ENCODE measurements at regions not wholly inside any gene's neighbourhood (a gene's known extent, or its start where the extent isn't known, plus 50 kb on each side); places are given as distances from the start of the nearest gene placed in this dataset.
"Not testable (repeated sequence)": the region's sequence is repeated elsewhere in the genome, so short reads cannot be mapped to it uniquely, and the experiment has no call there.

GRCh38 chr18:1618364-1618763, 713.7 kb downstream of the ADCYAP1 start:
- H3K36me3 Mint-ChIP-seq = no peaks in the 10 kb centered on the region
- peaks cover 0 to 8% of the 10 kb centered on the region in 2 donors for H3K9me3 Mint-ChIP-seq
- no peak overlapping the region for H3K27ac Mint-ChIP-seq
- DNase-seq (ENCODE audit: low spot score in 2 of 2) (no peak), ATAC-seq (no peak)

DNA sequence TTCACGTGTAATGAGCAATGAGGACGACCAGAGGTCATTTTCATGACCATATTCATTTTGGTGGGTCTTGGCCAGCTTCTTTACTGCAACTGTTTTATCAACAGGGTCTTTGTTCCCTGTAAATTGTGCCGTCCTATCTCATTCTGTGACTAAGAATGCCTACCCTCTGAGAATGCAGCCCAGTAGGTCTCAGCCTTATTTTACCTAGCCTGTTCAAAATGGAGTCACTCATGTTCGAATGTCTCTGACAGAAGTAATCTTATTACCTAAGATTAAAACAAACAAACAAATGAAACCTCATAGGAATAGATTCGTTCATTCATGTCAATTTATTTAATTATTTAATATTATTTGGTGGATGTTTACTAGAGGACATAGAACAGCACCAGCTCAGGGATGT, 714.8 kb downstream of the ADCYAP1 start:
- Mint-ChIP-seq H3K36me3 (no peaks in the 10 kb centered on the region), H3K9me3 (peaks cover 0 to 8% of the 10 kb centered on the region in 2 donors), H3K27ac (no peak overlapping the region)
- no peak for ATAC-seq
- no peak for DNase-seq (ENCODE audit: low spot score in 2 of 2)

DNA sequence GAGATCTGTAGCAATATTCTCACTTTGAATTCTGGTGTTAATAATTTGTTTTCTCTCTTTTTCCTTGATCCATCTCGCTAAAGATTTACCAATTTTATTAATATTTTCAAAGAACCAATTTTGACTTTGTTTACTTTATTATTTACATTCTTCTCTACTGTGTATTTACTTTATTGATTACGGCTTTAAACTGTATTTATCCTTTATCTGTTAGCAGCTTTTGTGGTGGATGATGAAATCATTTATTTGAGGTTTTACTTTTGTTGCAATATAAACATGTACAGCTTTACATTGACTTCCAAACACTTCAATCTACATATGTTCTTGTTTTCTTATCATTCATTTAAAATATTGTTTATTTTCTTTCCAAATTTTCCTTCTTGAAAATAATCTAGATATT, 719.9 kb downstream of the ADCYAP1 start:
- no peak for ATAC-seq
- Mint-ChIP-seq H3K36me3 (no peaks in the 10 kb centered on the region), H3K9me3 (peaks cover 0 to 4% of the 10 kb centered on the region in 2 donors), H3K27ac (no peak overlapping the region)
- DNase-seq (ENCODE audit: low spot score in 2 of 2) = no peak

DNA sequence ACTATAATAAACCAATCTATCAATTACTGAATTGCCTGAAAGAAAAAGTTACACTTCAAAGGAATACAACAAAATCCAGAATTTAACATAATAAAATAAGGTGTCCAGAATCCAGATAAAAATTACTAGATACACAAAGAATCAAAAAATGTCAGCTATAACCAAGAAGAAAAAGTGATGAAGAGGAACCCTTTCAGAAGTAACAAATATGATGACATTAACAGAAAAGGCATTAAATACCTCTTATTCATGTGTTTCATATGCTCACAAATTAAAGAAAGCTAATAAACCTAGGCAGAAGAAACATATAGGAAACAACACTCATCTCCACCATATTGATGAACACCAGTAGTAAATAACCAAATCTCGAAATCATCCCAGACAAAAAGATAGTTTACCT, 722.8 kb downstream of the ADCYAP1 start:
- DNase-seq (ENCODE audit: low spot score in 2 of 2) = no peak
- H3K9me3 Mint-ChIP-seq = peaks cover 4 to 5% of the 10 kb centered on the region in 2 donors
- H3K36me3 Mint-ChIP-seq = no peaks in the 10 kb centered on the region
- no peak for ATAC-seq
- H3K27ac Mint-ChIP-seq = no peak overlapping the region

GRCh38 chr18:1648712-1649111, 744.0 kb downstream of the ADCYAP1 start:
- Mint-ChIP-seq H3K9me3 (peaks cover 4 to 5% of the 10 kb centered on the region in 2 donors), H3K27ac (no peak overlapping the region), H3K36me3 (no peaks in the 10 kb centered on the region)
- DNase-seq (ENCODE audit: low spot score in 2 of 2) = no peak
- ATAC-seq = no peak

DNA sequence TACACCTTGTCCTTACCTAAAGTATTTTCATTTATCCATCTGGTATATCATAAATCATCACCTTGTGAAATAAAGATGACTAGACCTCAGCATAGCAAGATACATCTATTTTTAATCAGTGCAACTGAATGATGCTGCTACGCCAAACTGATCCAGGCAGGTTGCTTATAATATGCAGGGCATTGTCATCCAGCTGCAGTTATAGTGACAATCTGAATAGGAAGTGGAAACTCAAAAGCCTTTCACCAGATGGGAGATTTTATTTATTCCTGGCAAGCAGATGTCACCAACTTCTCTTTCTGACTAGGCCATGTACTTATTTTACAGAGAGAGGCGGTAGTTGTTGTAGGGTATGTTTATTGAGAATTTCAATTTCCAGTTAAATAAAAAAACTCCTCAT, 747.3 kb downstream of the ADCYAP1 start:
- no peaks in the 10 kb centered on the region for H3K36me3 Mint-ChIP-seq
- DNase-seq (ENCODE audit: low spot score in 2 of 2) = no peak
- H3K9me3 Mint-ChIP-seq = no peaks in the 10 kb centered on the region
- ATAC-seq = no peak
- no peak overlapping the region for H3K27ac Mint-ChIP-seq

- no peak for DNase-seq (ENCODE audit: low spot score in 2 of 2)
- H3K27ac Mint-ChIP-seq = no peak overlapping the region
- H3K36me3 Mint-ChIP-seq = no peaks in the 10 kb centered on the region
- ATAC-seq = no peak
- H3K9me3 Mint-ChIP-seq = peaks cover under 1 to 1% of the 10 kb centered on the region in 2 donors
Measured at GRCh38 chr18:1653873-1654272, 749.2 kb downstream of the ADCYAP1 start.

DNA sequence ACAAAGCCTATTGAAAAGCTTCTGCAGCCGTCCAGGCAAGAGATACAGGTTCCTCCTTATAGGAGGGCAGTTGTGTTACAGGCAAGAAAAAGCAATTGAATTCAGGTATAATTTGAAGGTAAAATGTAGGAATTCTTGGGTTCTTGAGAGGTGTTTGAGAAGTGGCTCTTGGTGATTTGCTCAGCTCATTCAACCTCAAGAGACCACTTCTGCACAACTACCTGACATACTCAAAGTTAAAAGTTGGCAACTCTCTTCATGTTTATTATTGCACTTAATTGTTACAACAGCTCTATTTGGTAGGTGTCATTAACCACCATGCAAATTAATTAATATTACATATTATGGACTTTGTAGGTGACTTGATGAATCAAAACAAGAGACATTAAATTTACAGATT, 753.2 kb downstream of the ADCYAP1 start:
- no peak for DNase-seq (ENCODE audit: low spot score in 2 of 2)
- Mint-ChIP-seq H3K36me3 (no peaks in the 10 kb centered on the region), H3K9me3 (peaks cover 5% of the 10 kb centered on the region in 2 donors), H3K27ac (no peak overlapping the region)
- no peak for ATAC-seq

- no peak for DNase-seq (ENCODE audit: low spot score in 2 of 2)
Measured at GRCh38 chr18:1658908-1659566, 754.4 kb downstream of the ADCYAP1 start.

GRCh38 chr18:1663879-1664705, 759.4 kb downstream of the ADCYAP1 start:
- ATAC-seq = peak in 1 of 2 donors; percentile 59
- DNase-seq (ENCODE audit: low spot score in 2 of 2) = peak in 1 of 2 donors; percentile 47
- Mint-ChIP-seq H3K27ac (no peak overlapping the region), H3K9me3 (peaks cover 2 to 3% of the 10 kb centered on the region in 2 donors), H3K36me3 (no peaks in the 10 kb centered on the region)

More at GRCh38 chr18:1658908-1659566, 754.4 kb downstream of the ADCYAP1 start:
- no peak for ATAC-seq
- Mint-ChIP-seq H3K9me3 (peaks cover 5% of the 10 kb centered on the region in 2 donors), H3K36me3 (no peaks in the 10 kb centered on the region), H3K27ac (no peak overlapping the region)

DNA sequence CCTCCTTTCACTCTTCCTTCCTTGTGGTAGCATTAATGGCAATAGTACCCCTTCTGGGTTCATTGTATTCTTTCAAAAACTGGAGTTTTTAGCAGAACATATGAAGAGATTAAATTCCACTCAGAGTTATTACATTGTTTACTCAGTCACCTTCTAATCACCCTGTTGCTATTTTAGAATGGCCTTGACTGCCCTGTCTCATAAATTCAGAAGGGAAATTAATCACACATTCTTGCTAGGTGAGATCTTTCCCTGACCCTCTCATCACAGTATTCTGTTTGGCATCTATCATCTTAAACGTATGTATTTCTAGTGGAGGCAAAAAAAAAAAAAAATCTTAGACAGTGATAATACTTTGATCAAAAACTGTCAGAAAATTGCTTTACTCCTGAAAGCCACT, 760.4 kb downstream of the ADCYAP1 start:
- DNase-seq (ENCODE audit: low spot score in 2 of 2) (no peak), ATAC-seq (no peak)
- Mint-ChIP-seq H3K9me3 (peaks cover 0 to 4% of the 10 kb centered on the region in 2 donors), H3K27ac (no peak overlapping the region), H3K36me3 (no peaks in the 10 kb centered on the region)

GRCh38 chr18:1668279-1668678, 763.6 kb downstream of the ADCYAP1 start:
- no peak for DNase-seq (ENCODE audit: low spot score in 2 of 2)
- ATAC-seq = no peak
- Mint-ChIP-seq H3K36me3 (no peaks in the 10 kb centered on the region), H3K9me3 (peaks cover 4% of the 10 kb centered on the region in 2 donors), H3K27ac (no peak overlapping the region)

DNA sequence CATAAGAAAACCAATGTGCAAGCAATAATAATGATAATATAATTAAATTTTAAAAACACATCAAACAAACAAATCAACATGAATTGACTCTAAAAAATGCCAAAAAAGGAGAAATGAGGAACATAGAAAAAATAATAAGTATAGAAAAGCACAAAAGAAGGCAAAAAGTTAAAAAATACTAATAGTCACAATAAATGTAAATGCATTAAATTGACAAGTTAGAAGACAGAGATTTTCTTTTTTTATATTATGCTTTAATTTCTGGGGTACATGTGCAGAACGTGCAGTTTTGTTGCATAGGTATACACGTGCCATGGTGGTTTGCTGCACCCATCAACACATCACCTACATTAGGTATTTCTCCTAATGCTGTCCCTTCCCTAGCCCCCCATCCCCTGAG, 767.0 kb downstream of the ADCYAP1 start:
- H3K36me3 Mint-ChIP-seq; H3K27ac Mint-ChIP-seq; DNase-seq (ENCODE audit: low spot score in 2 of 2); H3K9me3 Mint-ChIP-seq; ATAC-seq: not testable (repeated sequence)

DNA sequence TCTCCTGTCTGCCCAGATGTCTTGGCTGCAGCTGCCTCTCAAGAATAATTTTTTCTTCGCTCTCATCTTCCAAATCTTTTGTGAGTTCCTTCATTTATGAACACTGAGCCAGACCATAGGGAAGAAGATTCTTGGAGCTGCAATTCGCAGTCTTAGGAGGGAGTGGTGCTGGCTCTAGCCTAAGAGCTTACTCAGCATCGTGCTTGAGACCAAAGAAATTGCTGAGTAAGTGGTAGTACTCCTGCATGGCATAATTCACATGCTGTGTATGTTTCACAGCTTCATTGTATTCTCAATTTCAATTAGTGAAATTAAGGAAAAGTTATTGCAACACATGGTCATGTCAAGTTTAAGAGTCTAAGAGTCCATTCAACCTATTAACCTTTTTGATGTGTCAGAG, 771.7 kb downstream of the ADCYAP1 start:
- no peaks in the 10 kb centered on the region for H3K36me3 Mint-ChIP-seq

GRCh38 chr18:1680108-1680507, 775.4 kb downstream of the ADCYAP1 start:
- Mint-ChIP-seq H3K27ac (no peak overlapping the region), H3K9me3 (peaks cover 0 to 3% of the 10 kb centered on the region in 2 donors), H3K36me3 (no peaks in the 10 kb centered on the region)
- no peak for DNase-seq (ENCODE audit: low spot score in 2 of 2)
- ATAC-seq = no peak

More for the DNA sequence above, 771.7 kb downstream of the ADCYAP1 start:
- Mint-ChIP-seq H3K9me3 (no peaks in the 10 kb centered on the region), H3K27ac (no peak overlapping the region)
- DNase-seq (ENCODE audit: low spot score in 2 of 2) (no peak), ATAC-seq (no peak)

GRCh38 chr18:1691863-1692262, 787.2 kb downstream of the ADCYAP1 start:
- no peak for ATAC-seq
- Mint-ChIP-seq H3K27ac (no peak overlapping the region), H3K9me3 (peaks cover 0 to 3% of the 10 kb centered on the region in 2 donors), H3K36me3 (no peaks in the 10 kb centered on the region)
- DNase-seq (ENCODE audit: low spot score in 2 of 2) = no peak

DNA sequence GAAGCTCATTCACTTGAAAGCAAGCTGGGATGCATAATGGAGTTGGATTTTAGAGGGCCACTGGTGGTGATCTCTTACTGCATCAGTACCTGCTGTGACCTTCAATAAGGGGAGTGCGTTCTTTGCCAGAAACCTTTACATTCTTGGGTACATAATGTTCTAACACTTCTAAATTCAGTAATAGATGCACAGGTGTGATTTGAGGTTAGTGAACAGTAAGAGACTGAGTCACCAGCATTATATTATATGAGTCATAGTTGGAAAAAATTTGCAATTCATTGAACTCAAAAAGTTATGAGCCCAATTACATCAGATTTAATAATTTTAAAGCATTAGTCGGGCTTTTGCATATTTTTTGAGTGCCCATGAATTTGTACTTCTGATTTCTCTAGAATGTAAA, 803.3 kb downstream of the ADCYAP1 start:
- H3K36me3 Mint-ChIP-seq = no peaks in the 10 kb centered on the region
- no peaks in the 10 kb centered on the region for H3K9me3 Mint-ChIP-seq
- ATAC-seq (no peak), DNase-seq (ENCODE audit: low spot score in 2 of 2) (no peak)
- H3K27ac Mint-ChIP-seq = no peak overlapping the region

GRCh38 chr18:1710114-1710513, 805.4 kb downstream of the ADCYAP1 start:
- no peak overlapping the region for H3K27ac Mint-ChIP-seq
- no peaks in the 10 kb centered on the region for H3K36me3 Mint-ChIP-seq
- H3K9me3 Mint-ChIP-seq = no peaks in the 10 kb centered on the region
- ATAC-seq = no peak
- DNase-seq (ENCODE audit: low spot score in 2 of 2) = no peak
